K562 (cell line): ENCODE measurements at regions not wholly inside any gene's neighbourhood (a gene's known extent, or its start where the extent isn't known, plus 50 kb on each side); places are given as distances from the start of the nearest gene placed in this dataset.

ENCODE experiments used
- CEBPG ChIP-seq, 3 experiments: fragments of 200-800 bp in 1 of 3; sonication (Bioruptor generic) in 1 of 3; sonication (generic) in 1 of 3; formaldehyde crosslinking in 1 of 3; IDR thresholded peaks in 2 of 3; conservative IDR thresholded peaks in 1 of 3; 2 replicates each; pipeline versions ENCODE4 v1.6.1 to v1.8.0; 2016 to 2022; ENCODE audit warnings: missing compliant biosample characterization in 2 of 3, missing genetic modification characterization in 2 of 3, mild to moderate bottlenecking in 1 of 3, missing genetic modification reagents in 1 of 3
- CTBP1 ChIP-seq: fragments of 450-650 bp; IDR thresholded peaks from 2 replicates; pipeline ENCODE4 v1.6.1; 2016; ENCODE audit warnings: borderline replicate concordance
- CXXC5 ChIP-seq: fragments of 250-450 bp; sonication (Bioruptor Pico); IDR thresholded peaks from 2 replicates; pipeline ENCODE4 v1.8.0; 2022; ENCODE audit warnings: inconsistent platforms, mild to moderate bottlenecking, moderate library complexity
- ELF1 ChIP-seq: fragments of 200-800 bp; sonication (Bioruptor generic); IDR thresholded peaks from 2 replicates; pipeline ENCODE4 v1.6.1; 2016; ENCODE audit warnings: missing genetic modification characterization, missing compliant biosample characterization
- ETV1 ChIP-seq: fragments of 450-650 bp; conservative IDR thresholded peaks from 2 replicates; pipeline ENCODE4 v1.6.1; 2016; ENCODE audit warnings: missing genetic modification characterization, control low read depth, low read depth, missing compliant biosample characterization
- FIP1L1 ChIP-seq: fragments of 200-400 bp; formaldehyde crosslinking; IDR thresholded peaks from 2 replicates; pipeline ENCODE4 v1.6.1; 2018; ENCODE audit warnings: mild to moderate bottlenecking, low read depth, low read length; ENCODE audit not compliant: poor library complexity, severe bottlenecking
- FOXK1 ChIP-seq: sonication (generic); formaldehyde crosslinking; IDR thresholded peaks from 2 replicates; pipeline ENCODE4 v1.8.0; 2022; ENCODE audit warnings: missing genetic modification reagents, mild to moderate bottlenecking, borderline replicate concordance
- POLR3G ChIP-seq: IDR thresholded peaks from 2 replicates; pipeline ENCODE4 v1.6.1; 2011; ENCODE audit not compliant: insufficient read length, insufficient replicate concordance; ENCODE audit errors: extremely low read depth
- RBFOX2 ChIP-seq: fragments of 200-400 bp; formaldehyde crosslinking; IDR thresholded peaks from 2 replicates; pipeline ENCODE4 v1.6.1; 2017; ENCODE audit warnings: low read depth, mild to moderate bottlenecking, low read length, moderate library complexity
- SMARCE1 ChIP-seq: fragments of 450-650 bp; IDR thresholded peaks from 2 replicates; pipeline ENCODE4 v1.7.1; 2016; ENCODE audit warnings: mild to moderate bottlenecking
- TCFL5 ChIP-seq: fragments of 250-450 bp; sonication (Bioruptor Pico); conservative IDR thresholded peaks from 2 replicates; pipeline ENCODE4 v1.6.1; 2021; ENCODE audit warnings: mild to moderate bottlenecking, moderate library complexity, matching md5 sums
- U2AF1 ChIP-seq: fragments of 200-400 bp; formaldehyde crosslinking; optimal IDR thresholded peaks from 2 replicates; pipeline ENCODE3; 2017; ENCODE audit warnings: mild to moderate bottlenecking, low read depth, low read length, moderate library complexity
- ZNF589 ChIP-seq: fragments of 200-800 bp; sonication (Bioruptor generic); IDR thresholded peaks from 2 replicates; pipeline ENCODE4 v1.6.1; 2016; ENCODE audit warnings: low read depth, missing genetic modification characterization, missing compliant biosample characterization
- TF ChIP-seq, protein P1 (sequence below), 3 experiments: fragments of 200-800 bp in 1 of 3; fragments of 250-450 bp in 1 of 3; fragments of 450-650 bp in 1 of 3; sonication (Bioruptor Pico) in 1 of 3; sonication (Bioruptor generic) in 1 of 3; formaldehyde crosslinking in 1 of 3; IDR thresholded peaks; 2 replicates each; pipeline versions ENCODE4 v1.6.1 to v1.8.0; 2016 to 2022; ENCODE audit warnings: mild to moderate bottlenecking in 2 of 3, missing genetic modification characterization in 2 of 3, missing compliant biosample characterization in 1 of 3, moderate library complexity in 1 of 3
- TF ChIP-seq, protein P2 (sequence below), 2 experiments: fragments of 450-650 bp in 1 of 2; sonication (generic) in 1 of 2; formaldehyde crosslinking in 1 of 2; IDR thresholded peaks in 1 of 2; conservative IDR thresholded peaks in 1 of 2; 2 replicates each; pipeline versions ENCODE4 v1.6.1 to v1.8.1; 2016 to 2023; ENCODE audit warnings: mild to moderate bottlenecking in 2 of 2, moderate library complexity in 2 of 2, inconsistent platforms in 1 of 2, missing genetic modification reagents in 1 of 2
- TF ChIP-seq, protein P3 (sequence below): fragments of 450-650 bp; IDR thresholded peaks from 2 replicates; pipeline ENCODE4 v1.6.1; 2017; ENCODE audit warnings: antibody characterized with exemption
- TF ChIP-seq, protein P4 (sequence below): IDR thresholded peaks from 2 replicates; pipeline ENCODE4 v1.6.1; 2016; ENCODE audit warnings: missing genetic modification characterization, missing compliant biosample characterization

DNA sequence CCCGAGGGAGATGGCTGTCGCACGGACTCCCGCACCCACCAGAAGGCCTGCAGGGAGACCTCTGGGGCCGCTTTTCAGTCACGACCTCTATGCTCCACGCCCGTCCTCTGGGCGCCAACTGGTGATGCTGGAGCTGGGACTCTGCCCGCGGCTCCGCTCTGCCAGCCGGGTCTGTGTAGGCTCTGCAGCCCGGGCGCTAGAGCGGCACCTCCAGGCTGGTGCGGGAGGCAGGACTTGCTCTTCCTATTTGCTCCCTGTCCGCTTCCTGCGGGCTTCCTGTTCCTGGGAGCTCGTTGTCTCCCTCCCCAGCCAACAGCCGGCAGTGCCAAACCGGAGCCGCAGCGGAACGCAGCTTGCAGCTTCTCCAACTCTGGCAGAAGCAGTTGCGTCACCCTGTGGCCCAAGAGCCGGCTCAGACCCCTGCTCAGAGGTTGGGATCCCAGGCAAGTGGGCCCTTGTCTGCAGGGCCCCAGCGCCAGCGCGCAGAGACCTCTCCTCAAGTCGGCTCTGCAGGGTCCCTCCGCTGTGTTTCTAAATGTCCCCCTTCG, 285.9 kb downstream of the XXYLT1 start (continued):
- TF ChIP-seq, protein P1, sequence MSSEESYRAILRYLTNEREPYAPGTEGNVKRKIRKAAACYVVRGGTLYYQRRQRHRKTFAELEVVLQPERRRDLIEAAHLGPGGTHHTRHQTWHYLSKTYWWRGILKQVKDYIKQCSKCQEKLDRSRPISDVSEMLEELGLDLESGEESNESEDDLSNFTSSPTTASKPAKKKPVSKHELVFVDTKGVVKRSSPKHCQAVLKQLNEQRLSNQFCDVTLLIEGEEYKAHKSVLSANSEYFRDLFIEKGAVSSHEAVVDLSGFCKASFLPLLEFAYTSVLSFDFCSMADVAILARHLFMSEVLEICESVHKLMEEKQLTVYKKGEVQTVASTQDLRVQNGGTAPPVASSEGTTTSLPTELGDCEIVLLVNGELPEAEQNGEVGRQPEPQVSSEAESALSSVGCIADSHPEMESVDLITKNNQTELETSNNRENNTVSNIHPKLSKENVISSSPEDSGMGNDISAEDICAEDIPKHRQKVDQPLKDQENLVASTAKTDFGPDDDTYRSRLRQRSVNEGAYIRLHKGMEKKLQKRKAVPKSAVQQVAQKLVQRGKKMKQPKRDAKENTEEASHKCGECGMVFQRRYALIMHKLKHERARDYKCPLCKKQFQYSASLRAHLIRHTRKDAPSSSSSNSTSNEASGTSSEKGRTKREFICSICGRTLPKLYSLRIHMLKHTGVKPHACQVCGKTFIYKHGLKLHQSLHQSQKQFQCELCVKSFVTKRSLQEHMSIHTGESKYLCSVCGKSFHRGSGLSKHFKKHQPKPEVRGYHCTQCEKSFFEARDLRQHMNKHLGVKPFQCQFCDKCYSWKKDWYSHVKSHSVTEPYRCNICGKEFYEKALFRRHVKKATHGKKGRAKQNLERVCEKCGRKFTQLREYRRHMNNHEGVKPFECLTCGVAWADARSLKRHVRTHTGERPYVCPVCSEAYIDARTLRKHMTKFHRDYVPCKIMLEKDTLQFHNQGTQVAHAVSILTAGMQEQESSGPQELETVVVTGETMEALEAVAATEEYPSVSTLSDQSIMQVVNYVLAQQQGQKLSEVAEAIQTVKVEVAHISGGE (CRISPR knock-in tag; IDR thresholded peaks at IDR 0.05), result peak in 1 of 3 experiments; percentile 37; a peak in 1 of 6 replicates
- no peak for TF ChIP-seq FOXK1 (CRISPR knock-in tag)
- TF ChIP-seq CTBP1, result peak; percentile 26; the same call in 1 of the 2 replicates
- TF ChIP-seq U2AF1, result no peak
- TF ChIP-seq, protein P2, sequence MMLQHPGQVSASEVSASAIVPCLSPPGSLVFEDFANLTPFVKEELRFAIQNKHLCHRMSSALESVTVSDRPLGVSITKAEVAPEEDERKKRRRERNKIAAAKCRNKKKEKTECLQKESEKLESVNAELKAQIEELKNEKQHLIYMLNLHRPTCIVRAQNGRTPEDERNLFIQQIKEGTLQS (IDR thresholded peaks at IDR 0.05), result peak; percentile 61; the same call in 1 of the 2 replicates
- TF ChIP-seq, protein P2 (CRISPR knock-in tag; conservative IDR thresholded peaks at IDR 0.05), result no peak
- no peak for TF ChIP-seq ZNF589 (CRISPR knock-in tag)
- TF ChIP-seq FIP1L1, result peak; percentile 23
- no peak for TF ChIP-seq TCFL5 (CRISPR knock-in tag)
- TF ChIP-seq CXXC5, result 0 out of 2 replicates have a peak, but pooled peaks have one; percentile 15
- TF ChIP-seq POLR3G, result no peak
- no peak for TF ChIP-seq CEBPG (CRISPR knock-in tag; IDR thresholded peaks at IDR 0.05)
- TF ChIP-seq CEBPG (tag; conservative IDR thresholded peaks at IDR 0.05 in 1 of 2, IDR thresholded peaks at IDR 0.05 in 1 of 2), result peak; percentile 45 to 74; a peak in 3 of 4 replicates
- TF ChIP-seq RBFOX2, result peak; percentile 32; the same call in 1 of the 2 replicates
- TF ChIP-seq, protein P3, sequence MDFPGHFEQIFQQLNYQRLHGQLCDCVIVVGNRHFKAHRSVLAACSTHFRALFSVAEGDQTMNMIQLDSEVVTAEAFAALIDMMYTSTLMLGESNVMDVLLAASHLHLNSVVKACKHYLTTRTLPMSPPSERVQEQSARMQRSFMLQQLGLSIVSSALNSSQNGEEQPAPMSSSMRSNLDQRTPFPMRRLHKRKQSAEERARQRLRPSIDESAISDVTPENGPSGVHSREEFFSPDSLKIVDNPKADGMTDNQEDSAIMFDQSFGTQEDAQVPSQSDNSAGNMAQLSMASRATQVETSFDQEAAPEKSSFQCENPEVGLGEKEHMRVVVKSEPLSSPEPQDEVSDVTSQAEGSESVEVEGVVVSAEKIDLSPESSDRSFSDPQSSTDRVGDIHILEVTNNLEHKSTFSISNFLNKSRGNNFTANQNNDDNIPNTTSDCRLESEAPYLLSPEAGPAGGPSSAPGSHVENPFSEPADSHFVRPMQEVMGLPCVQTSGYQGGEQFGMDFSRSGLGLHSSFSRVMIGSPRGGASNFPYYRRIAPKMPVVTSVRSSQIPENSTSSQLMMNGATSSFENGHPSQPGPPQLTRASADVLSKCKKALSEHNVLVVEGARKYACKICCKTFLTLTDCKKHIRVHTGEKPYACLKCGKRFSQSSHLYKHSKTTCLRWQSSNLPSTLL, result no peak
- TF ChIP-seq ELF1, result peak; percentile 60; the same call in 1 of the 2 replicates
- no peak for TF ChIP-seq SMARCE1
- TF ChIP-seq, protein P4, sequence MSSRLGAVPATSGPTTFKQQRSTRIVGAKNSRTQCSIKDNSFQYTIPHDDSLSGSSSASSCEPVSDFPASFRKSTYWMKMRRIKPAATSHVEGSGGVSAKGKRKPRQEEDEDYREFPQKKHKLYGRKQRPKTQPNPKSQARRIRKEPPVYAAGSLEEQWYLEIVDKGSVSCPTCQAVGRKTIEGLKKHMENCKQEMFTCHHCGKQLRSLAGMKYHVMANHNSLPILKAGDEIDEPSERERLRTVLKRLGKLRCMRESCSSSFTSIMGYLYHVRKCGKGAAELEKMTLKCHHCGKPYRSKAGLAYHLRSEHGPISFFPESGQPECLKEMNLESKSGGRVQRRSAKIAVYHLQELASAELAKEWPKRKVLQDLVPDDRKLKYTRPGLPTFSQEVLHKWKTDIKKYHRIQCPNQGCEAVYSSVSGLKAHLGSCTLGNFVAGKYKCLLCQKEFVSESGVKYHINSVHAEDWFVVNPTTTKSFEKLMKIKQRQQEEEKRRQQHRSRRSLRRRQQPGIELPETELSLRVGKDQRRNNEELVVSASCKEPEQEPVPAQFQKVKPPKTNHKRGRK (tag), result no peak
- TF ChIP-seq ETV1, result 0 out of 2 replicates have a peak, but pooled peaks have one; percentile 16
